HepG2 (cell line): ENCODE measurements at regions not wholly inside any gene's neighbourhood (a gene's known extent, or its start where the extent isn't known, plus 50 kb on each side); places are given as distances from the start of the nearest gene placed in this dataset.

ENCODE experiments used
- ATAC-seq: fragments of 200-7000 bp; cut with Tn5 transposase; 3 replicates; pipeline ENCODE4 v1.9.1; 2020; ENCODE audit warnings: mild to moderate bottlenecking, moderate library complexity
- BruUV-seq: library from RNA; stranded (reverse); fragments of 400-500 nt; replicated peaks from 2 replicates; lab custom pipeline; 2021; lab: Mats Ljungman, UMichigan
- CTCF ChIA-PET: fragments of 300-600 bp; formaldehyde crosslinking; extraction: SDS; loops from one replicate; lab custom pipeline; 2021; ENCODE audit warnings: low total read pairs, inconsistent platforms, low intra/inter-chr PET ratio; lab: Yijun Ruan, JAX
- POLR2A ChIA-PET: fragments of 350-600 bp; sonication (Branson Sonifier 250); formaldehyde crosslinking; loops from one replicate; lab custom pipeline; 2020; ENCODE audit warnings: antibody characterized with exemption, inconsistent platforms; lab: Yijun Ruan, JAX
- DNase-seq: peaks from one replicate; pipeline ENCODE4 v3.0.0-alpha.2; 2015; ENCODE audit warnings: low spot score
- FAIRE-seq: peaks from 3 replicates; lab custom pipeline; 2011; peaks lifted over from hg19 to GRCh38; lab: Jason Lieb, UNC
- H2AFZ ChIP-seq: one replicate; pipeline ENCODE4 v1.6.1; 2011; ENCODE audit warnings: low read length, inconsistent platforms
- H3K27ac ChIP-seq: fragments of 300-600 bp; 3 replicates; pipeline ENCODE4 v1.8.0; 2011; ENCODE audit warnings: mixed run types, mild to moderate bottlenecking, mixed read lengths, low read length, inconsistent platforms; ENCODE audit not compliant: insufficient read depth; ENCODE audit errors: extremely low read length
- H3K27me3 ChIP-seq, 2 experiments: fragments of 200-600 bp in 1 of 2; 2 replicates in 1 of 2; 3 replicates in 1 of 2; pipeline versions ENCODE4 v1.6.0 to v1.8.0; 2011; ENCODE audit warnings: low read length in 2 of 2, mild to moderate bottlenecking in 2 of 2, moderate library complexity in 2 of 2, inconsistent platforms in 1 of 2; ENCODE audit not compliant: insufficient read depth in 2 of 2, control insufficient read depth in 1 of 2
- H3K36me3 ChIP-seq, 2 experiments: fragments of 200-600 bp in 1 of 2; replicated peaks in 1 of 2; 2 replicates in 1 of 2; 3 replicates in 1 of 2; pipeline versions ENCODE4 v1.5.1 to v1.8.0; 2011; ENCODE audit warnings: low read length in 2 of 2, inconsistent platforms in 1 of 2; ENCODE audit not compliant: insufficient read depth in 2 of 2, control insufficient read depth in 1 of 2
- H3K4me1 ChIP-seq: 2 replicates; pipeline ENCODE4 v1.5.1; 2012; ENCODE audit warnings: low read length, inconsistent platforms; ENCODE audit not compliant: insufficient read depth
- H3K4me2 ChIP-seq: 2 replicates; pipeline ENCODE4 v1.6.0; 2011; ENCODE audit warnings: low read depth, low read length, inconsistent platforms
- H3K4me3 ChIP-seq, 3 experiments: fragments of 200-600 bp in 1 of 3; sonication (generic), shearing (Covaris generic) in 1 of 3; replicated peaks in 1 of 3; 2 replicates each; pipeline ENCODE4 v1.5.1; 2011 to 2016; ENCODE audit warnings: low read length in 3 of 3, inconsistent platforms in 2 of 3, low read depth in 2 of 3, mild to moderate bottlenecking in 2 of 3, control low read depth in 1 of 3, mixed read lengths in 1 of 3; ENCODE audit not compliant: insufficient read depth in 1 of 3
- H3K79me2 ChIP-seq: one replicate; pipeline ENCODE4 v1.6.1; 2011; ENCODE audit warnings: low read length, inconsistent platforms; ENCODE audit not compliant: insufficient read depth
- H3K9ac ChIP-seq: 2 replicates; pipeline ENCODE4 v1.6.0; 2011; ENCODE audit warnings: mild to moderate bottlenecking, low read depth, low read length, inconsistent platforms; ENCODE audit not compliant: insufficient read depth
- H3K9me3 ChIP-seq: 2 replicates; pipeline ENCODE4 v1.5.1; 2012; ENCODE audit warnings: mild to moderate bottlenecking, low read length
- H4K20me1 ChIP-seq: 2 replicates; pipeline ENCODE4 v1.6.0; 2011; ENCODE audit warnings: inconsistent platforms, mild to moderate bottlenecking, low read length, moderate library complexity; ENCODE audit not compliant: insufficient read depth
- BORCS8-MEF2B ChIP-seq: sonication (generic); formaldehyde crosslinking; IDR thresholded peaks from 2 replicates; pipeline ENCODE4 v1.8.0; 2022; ENCODE audit warnings: mild to moderate bottlenecking, missing genetic modification reagents
- GABPA ChIP-seq, 2 experiments: IDR thresholded peaks; 2 replicates each; pipeline ENCODE4 v1.6.1; 2011 to 2016; ENCODE audit warnings: low read depth in 2 of 2, low read length in 1 of 2, missing biosample characterization in 1 of 2, missing genetic modification characterization in 1 of 2
- GFI1 ChIP-seq: sonication (generic); formaldehyde crosslinking; IDR thresholded peaks from 2 replicates; pipeline ENCODE4 v1.5.0; 2020; ENCODE audit warnings: missing genetic modification reagents, mild to moderate bottlenecking, borderline replicate concordance
- MIER2 ChIP-seq: IDR thresholded peaks from 2 replicates; pipeline ENCODE4 v1.6.1; 2016; ENCODE audit warnings: missing biosample characterization, missing genetic modification reagents
- MLX ChIP-seq: IDR thresholded peaks from 2 replicates; pipeline ENCODE4 v1.6.1; 2016
- NFYB ChIP-seq: sonication (generic); formaldehyde crosslinking; IDR thresholded peaks from 2 replicates; pipeline ENCODE4 v1.4.0; 2020; ENCODE audit warnings: missing genetic modification reagents
- NRL ChIP-seq: sonication (generic); formaldehyde crosslinking; IDR thresholded peaks from 2 replicates; pipeline ENCODE4 v1.5.0; 2020; ENCODE audit warnings: missing genetic modification reagents, mild to moderate bottlenecking, moderate library complexity, borderline replicate concordance
- PLRG1 ChIP-seq: fragments of 450-650 bp; conservative IDR thresholded peaks from 2 replicates; pipeline ENCODE4 v1.6.1; 2016
- RARG ChIP-seq: sonication (generic); formaldehyde crosslinking; IDR thresholded peaks from 2 replicates; pipeline ENCODE4 v1.4.0; 2020; ENCODE audit warnings: low read depth, mild to moderate bottlenecking, missing genetic modification reagents
- RBM39 ChIP-seq: fragments of 200-400 bp; formaldehyde crosslinking; IDR thresholded peaks from one replicate; pipeline ENCODE4 v1.6.1; 2018; ENCODE audit warnings: antibody characterized with exemption, mild to moderate bottlenecking, low read depth, low read length; ENCODE audit not compliant: poor library complexity, severe bottlenecking
- RORA ChIP-seq: sonication (generic); formaldehyde crosslinking; IDR thresholded peaks from 2 replicates; pipeline ENCODE4 v1.5.0; 2020; ENCODE audit warnings: mild to moderate bottlenecking, missing genetic modification reagents, moderate library complexity
- SNAPC2 ChIP-seq: sonication (generic); formaldehyde crosslinking; IDR thresholded peaks from 2 replicates; pipeline ENCODE4 v1.8.1; 2022; ENCODE audit warnings: mild to moderate bottlenecking, missing genetic modification reagents
- SP2 ChIP-seq: sonication (generic); formaldehyde crosslinking; IDR thresholded peaks from 2 replicates; pipeline ENCODE4 v1.5.1; 2020; ENCODE audit warnings: mild to moderate bottlenecking, missing genetic modification reagents
- SRY ChIP-seq: sonication (generic); formaldehyde crosslinking; IDR thresholded peaks from 2 replicates; pipeline ENCODE4 v1.8.0; 2022; ENCODE audit warnings: mild to moderate bottlenecking, missing genetic modification reagents
- ZFP36 ChIP-seq: fragments of 150-350 bp; IDR thresholded peaks from 2 replicates; pipeline ENCODE4 v1.6.1; 2018; ENCODE audit warnings: borderline replicate concordance, low read length, low read depth; ENCODE audit not compliant: partially characterized antibody
- ZGPAT ChIP-seq: IDR thresholded peaks from 2 replicates; pipeline ENCODE4 v1.6.1; 2016; ENCODE audit warnings: mild to moderate bottlenecking
- ZNF10 ChIP-seq: sonication (generic); formaldehyde crosslinking; IDR thresholded peaks from 2 replicates; pipeline ENCODE4 v1.4.0; 2020; ENCODE audit warnings: mild to moderate bottlenecking, low read depth, missing genetic modification reagents, borderline replicate concordance
- ZNF205 ChIP-seq: IDR thresholded peaks from 2 replicates; pipeline ENCODE4 v1.6.1; 2018; ENCODE audit warnings: missing biosample characterization, missing genetic modification reagents
- ZNF230 ChIP-seq: sonication (generic); formaldehyde crosslinking; IDR thresholded peaks from 2 replicates; pipeline ENCODE4 v1.4.0; 2020; ENCODE audit warnings: mild to moderate bottlenecking, missing genetic modification reagents
- ZNF44 ChIP-seq: sonication (generic); formaldehyde crosslinking; IDR thresholded peaks from 2 replicates; pipeline ENCODE4 v1.5.1; 2020; ENCODE audit warnings: mild to moderate bottlenecking, missing genetic modification reagents
- WGBS: methylation state at CpG from one replicate; pipeline ENCODE4 v1.1.6; 2017; ENCODE audit warnings: low lambda C conversion rate; 5-methylcytosine and 5-hydroxymethylcytosine counted together
- in situ Hi-C: cut with HindIII; loops from 2 replicates; pipeline ENCODE4 v1.10.0; 2017; ENCODE audit warnings: low pct_unique_long_range_greater_than_20kb; ENCODE audit not compliant: extremely low pct_ligation_motif_present
- intact Hi-C: fragments of 100-400 bp; cut with micrococcal nuclease; formaldehyde crosslinking; loops from one replicate; pipeline ENCODE4 v1.10.0; 2022; ENCODE audit not compliant: unreplicated experiment

- no peak overlapping the region for H3K4me3 ChIP-seq
- H3K9ac ChIP-seq, result no peak overlapping the region
- H4K20me1 ChIP-seq, result no peaks in the 10 kb centered on the region
- H2AFZ ChIP-seq, result no peak overlapping the region
- ChIA-PET CTCF (no interaction called here), POLR2A (no interaction called here)
- H3K27me3 ChIP-seq, result no peaks in the 10 kb centered on the region
- no TSS peak for BruUV-seq
- H3K9me3 ChIP-seq, result no peaks in the 10 kb centered on the region
- in situ Hi-C loops (no loop called here), intact Hi-C loops (no loop called here)
- DNase-seq, result no peak
- no peaks in the 10 kb centered on the region for H3K36me3 ChIP-seq
- H3K4me1 ChIP-seq, result no peaks in the 10 kb centered on the region
- ATAC-seq, result no peak
- no peak for TF ChIP-seq MIER2 (CRISPR knock-in tag)
- TF ChIP-seq BORCS8-MEF2B (CRISPR knock-in tag), result no peak
- TF ChIP-seq SRY (CRISPR knock-in tag), result no peak
- TF ChIP-seq RORA (CRISPR knock-in tag), result no peak
- no peak for FAIRE-seq
- WGBS, result 0% methylated on average over 4 of the region's 4 CpGs
- no peak overlapping the region for H3K4me2 ChIP-seq
- H3K27ac ChIP-seq, result no peak overlapping the region
- H3K79me2 ChIP-seq, result no peaks in the 10 kb centered on the region
Observed at GRCh38 chr3:145865399-145866018, 295.5 kb downstream of the PLOD2 start.

GRCh38 chr3:145869958-145870357 is 291.0 kb downstream of the PLOD2 start:
- no TSS peak for BruUV-seq
- Histone ChIP-seq H3K79me2 (no peaks in the 10 kb centered on the region), H3K27me3 (no peaks in the 10 kb centered on the region), H4K20me1 (no peaks in the 10 kb centered on the region), H3K9ac (no peak overlapping the region), H3K4me2 (no peak overlapping the region), H3K36me3 (no peaks in the 10 kb centered on the region), H3K9me3 (no peaks in the 10 kb centered on the region), H3K4me3 (no peak overlapping the region), H3K27ac (no peak overlapping the region), H2AFZ (no peak overlapping the region), H3K4me1 (no peaks in the 10 kb centered on the region)
- 0% methylated on average over 1 of the region's 1 CpG for WGBS
- ATAC-seq (no peak), FAIRE-seq (no peak), DNase-seq (no peak)
- in situ Hi-C loops (no loop called here), intact Hi-C loops (no loop called here)
- ChIA-PET CTCF (no interaction called here), POLR2A (no interaction called here)
- TF ChIP-seq ZFP36 (no peak), MLX (no peak), ZNF44 (CRISPR knock-in tag) (no peak), ZNF10 (CRISPR knock-in tag) (no peak), RBM39 (no peak), SNAPC2 (CRISPR knock-in tag) (no peak), PLRG1 (no peak), GABPA (IDR thresholded peaks at IDR 0.05; ENCODE audit: low read depth, low read length) (no peak), GABPA (CRISPR knock-in tag; IDR thresholded peaks at IDR 0.05; ENCODE audit: low read depth) (no peak), SP2 (CRISPR knock-in tag) (no peak), NFYB (CRISPR knock-in tag) (no peak), GFI1 (no peak), ZNF230 (CRISPR knock-in tag) (no peak), ZGPAT (CRISPR knock-in tag) (no peak), ZNF205 (CRISPR knock-in tag) (no peak), RARG (no peak), NRL (CRISPR knock-in tag) (no peak)
